GM19397 (cell line): ENCODE measurements at regions not wholly inside any gene's neighbourhood (a gene's known extent, or its start where the extent isn't known, plus 50 kb on each side); places are given as distances from the start of the nearest gene placed in this dataset.

ENCODE experiments used
- ATAC-seq: cut with Tn5 transposase; IDR thresholded peaks from one replicate; pipeline ENCODE4 v1.9.1; 2021; ENCODE audit warnings: mild to moderate bottlenecking, moderate library complexity; ENCODE audit not compliant: unreplicated experiment

DNA sequence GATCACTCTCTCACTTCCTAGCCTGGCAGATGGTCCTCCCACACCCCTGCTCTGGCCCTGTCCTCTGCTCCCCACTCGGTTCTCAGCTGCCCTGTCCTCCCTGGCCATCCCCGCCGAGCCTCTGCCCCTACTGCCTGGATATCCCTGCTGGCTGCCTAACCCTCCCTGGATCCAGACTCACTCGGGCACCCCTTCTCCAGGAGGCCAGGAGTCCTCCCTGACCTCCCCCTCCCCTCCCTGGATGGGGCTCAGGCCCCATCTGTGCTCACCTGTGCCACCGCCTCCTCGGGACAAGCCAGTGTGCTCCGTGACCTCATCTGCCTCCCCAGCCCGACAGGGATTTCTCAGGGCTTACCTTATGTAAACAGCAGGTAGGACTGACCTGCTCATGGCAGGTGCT is 406.1 kb downstream of the TCERG1L start:
- ATAC-seq: no peak

DNA sequence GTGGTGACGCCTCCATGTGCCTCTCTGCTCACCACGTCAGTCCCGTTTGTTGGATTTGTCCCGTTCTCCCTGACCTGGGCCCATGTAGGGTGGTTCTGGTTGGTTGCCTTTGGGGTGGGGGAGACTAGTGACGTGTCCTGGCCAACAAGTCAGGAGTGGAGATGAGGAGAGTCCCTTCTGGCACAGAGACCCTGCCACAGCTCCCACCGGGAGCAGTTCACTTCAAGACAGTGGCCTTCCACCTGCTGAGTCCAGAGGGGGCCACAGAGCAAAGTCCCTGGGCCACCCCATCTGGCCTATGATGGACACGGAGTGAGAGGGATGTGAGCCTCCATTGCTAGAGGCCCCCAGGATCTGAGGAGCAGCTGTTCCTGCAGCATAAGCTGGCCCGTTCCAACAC is 405.6 kb downstream of the TCERG1L start:
- ATAC-seq: no peak

DNA sequence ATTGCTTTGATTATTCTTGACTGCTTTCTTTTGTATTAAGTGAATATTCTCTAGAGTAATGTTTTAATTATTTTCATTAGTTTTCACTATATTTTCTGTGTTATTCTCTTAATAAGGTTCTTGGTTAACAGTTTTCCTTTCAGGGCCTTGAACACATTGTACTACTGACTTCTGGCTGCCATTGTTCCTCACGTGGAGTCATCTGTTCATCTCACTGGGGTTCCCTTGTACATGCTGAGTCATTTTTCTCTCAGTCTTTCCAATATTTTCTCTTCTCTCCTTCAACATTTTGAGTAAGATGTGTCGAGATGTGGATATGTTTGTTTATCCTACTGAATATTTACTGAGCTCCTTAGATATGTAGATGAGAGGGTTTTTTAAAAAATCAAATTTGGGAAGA is 400.7 kb downstream of the TCERG1L start:
- no peak for ATAC-seq

GRCh38 chr10:130913844-130914243 is 397.7 kb downstream of the TCERG1L start:
- no peak for ATAC-seq

GRCh38 chr10:130914367-130914766 is 397.2 kb downstream of the TCERG1L start:
- no peak for ATAC-seq

DNA sequence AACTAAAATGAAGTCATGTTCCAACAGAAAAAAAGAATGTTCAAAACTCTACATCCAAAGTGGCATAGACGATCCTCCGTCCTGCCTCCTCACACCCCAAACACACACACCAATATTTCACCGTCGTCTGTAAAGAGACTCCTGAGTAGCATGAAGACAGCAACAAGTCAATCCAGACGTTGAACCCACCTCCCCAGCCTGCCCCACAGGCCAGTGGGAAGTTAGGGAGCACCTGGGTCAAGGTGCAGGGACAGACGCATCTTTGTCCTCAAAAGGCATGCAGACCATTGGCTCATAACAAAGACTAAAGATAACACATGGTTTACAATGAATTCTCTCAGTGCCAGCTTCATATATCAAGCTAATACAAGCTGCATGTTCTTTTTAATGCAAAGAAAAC is 396.5 kb downstream of the TCERG1L start:
- no peak for ATAC-seq

GRCh38 chr10:130921461-130921860 is 390.1 kb downstream of the TCERG1L start:
- no peak for ATAC-seq

GRCh38 chr10:130921911-130922440 is 389.5 kb downstream of the TCERG1L start:
- no peak for ATAC-seq

- no peak for ATAC-seq
These were observed 387.9 kb downstream of the TCERG1L start for GRCh38 chr10:130923596-130923995.

DNA sequence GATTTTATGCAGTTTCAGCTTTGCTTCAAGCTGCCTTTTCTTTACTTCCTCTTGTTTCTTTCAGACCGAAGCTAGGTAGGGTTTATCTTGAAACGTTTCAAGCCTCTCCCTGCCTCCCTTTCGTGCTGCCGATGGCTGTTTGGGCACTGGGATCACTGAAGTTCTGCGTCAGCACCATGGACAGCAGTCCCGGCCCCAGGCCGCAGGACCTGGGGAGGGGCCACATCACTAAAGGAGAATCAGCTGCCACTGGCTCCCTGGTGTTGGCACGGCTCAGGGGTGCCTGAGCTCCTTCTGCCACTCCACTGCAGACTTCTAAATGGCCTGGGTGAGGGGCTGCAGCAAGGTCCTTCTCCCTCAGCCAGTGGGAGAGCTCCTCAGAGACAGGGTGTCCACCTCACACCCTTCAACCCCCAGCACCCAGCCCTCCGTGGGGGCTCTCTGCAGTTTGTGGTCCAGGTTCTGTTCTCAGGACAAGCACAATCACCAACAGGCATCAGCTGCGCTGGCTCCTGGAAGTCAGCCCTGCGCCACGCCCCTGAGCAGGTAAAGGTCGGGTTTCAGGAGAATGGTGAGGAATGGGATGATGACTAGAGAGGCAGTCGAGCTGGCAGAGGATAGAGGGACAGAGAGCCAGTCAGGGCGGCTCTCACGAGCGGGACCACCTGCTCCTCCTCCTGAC is 387.2 kb downstream of the TCERG1L start:
- no peak for ATAC-seq

DNA sequence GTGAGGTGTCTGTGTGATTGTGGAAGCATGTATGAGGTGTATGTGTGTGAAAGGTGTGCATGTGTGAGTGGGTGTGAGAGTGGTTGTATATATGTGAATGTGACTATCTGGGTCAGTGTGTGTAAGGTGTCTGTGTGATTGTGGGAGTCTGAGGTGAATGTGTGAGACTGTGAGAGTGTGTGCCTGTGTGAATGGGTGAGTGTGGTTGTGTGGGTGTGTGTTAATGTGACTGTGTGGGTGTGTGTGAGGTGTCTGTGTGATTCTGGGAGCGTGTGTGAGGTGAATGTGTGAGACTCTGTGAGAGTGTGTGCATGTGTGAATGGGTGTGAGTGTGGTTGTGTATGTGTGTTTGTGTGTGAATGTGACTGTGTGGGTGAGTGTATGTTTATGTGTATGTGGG is 385.1 kb downstream of the TCERG1L start:
- ATAC-seq: no peak

GRCh38 chr10:130927157-130927556 is 384.4 kb downstream of the TCERG1L start:
- no peak for ATAC-seq

GRCh38 chr10:130928306-130928705 is 383.2 kb downstream of the TCERG1L start:
- ATAC-seq: no peak

GRCh38 chr10:130929422-130930325 is 381.8 kb downstream of the TCERG1L start:
- no peak for ATAC-seq

DNA sequence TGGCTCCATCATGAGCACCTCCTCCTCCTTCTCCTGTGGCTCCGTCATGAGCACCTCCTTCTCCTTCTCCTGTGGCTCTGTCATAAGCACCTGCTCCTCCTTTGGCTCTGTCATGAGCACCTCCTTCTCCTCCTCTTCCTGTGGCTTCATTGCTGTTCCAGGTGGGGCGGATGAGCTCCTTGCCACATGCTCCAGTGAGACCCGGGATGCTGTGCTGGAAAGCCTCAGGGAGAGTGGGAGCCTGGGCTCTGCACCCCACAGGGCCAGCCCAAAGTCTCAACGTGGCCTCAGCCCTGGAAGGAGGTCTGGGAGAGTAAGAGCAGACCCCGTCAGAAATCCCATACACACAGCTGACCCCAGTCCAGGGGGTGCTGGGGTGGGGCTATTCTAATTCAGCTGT is 380.7 kb downstream of the TCERG1L start:
- no peak for ATAC-seq

DNA sequence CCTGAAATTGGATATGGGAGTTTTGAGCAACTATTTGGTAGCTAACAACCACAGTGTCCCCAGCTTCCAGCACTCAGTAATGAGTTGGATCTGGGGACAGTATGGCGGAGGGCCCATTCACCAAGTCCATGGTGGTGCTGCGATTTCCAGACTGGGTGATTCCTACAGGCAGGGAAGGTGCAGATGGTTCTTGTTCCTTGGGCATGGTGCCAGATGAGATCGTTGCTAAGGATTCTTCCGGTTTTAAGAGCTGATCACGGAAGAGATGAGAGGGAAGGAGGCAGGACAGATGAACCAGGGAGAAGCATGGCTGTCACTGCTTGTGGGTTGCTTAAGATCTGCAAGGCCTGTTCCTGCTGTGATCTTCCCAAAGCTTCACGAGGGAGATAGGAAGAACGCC is 380.3 kb downstream of the TCERG1L start:
- no peak for ATAC-seq

DNA sequence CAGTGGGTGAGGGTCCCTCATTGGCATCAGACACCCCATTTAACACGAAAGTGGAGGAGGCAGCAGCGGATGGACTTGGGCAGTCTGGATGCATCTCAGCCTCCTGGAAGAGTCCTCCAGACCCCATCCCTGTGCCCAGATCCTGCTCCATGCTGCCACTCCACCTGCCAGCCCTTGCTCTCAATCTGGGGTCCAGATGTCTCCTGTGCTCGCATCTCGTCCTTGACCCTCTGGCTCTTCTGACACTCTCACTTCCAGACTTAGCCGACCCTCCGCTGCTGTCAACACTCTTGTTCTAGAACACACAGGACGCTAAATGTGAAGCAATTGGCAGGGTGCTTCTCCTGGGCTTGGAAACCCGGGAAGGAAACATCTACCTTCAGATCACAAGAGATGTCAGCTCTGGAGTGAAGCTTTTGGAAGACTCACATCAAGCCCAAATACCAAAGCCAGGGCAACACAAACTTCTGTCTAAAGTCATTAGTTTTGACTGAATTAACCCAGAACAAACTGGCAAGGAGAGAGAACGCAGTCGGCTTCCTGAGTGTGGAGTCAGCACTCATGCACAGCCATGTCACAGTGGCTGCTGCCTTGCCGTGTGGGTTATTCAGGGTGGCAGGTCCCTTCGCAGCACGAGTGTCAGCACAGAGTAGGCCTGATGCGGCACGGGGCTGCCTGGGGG is 379.1 kb downstream of the TCERG1L start:
- no peak for ATAC-seq

DNA sequence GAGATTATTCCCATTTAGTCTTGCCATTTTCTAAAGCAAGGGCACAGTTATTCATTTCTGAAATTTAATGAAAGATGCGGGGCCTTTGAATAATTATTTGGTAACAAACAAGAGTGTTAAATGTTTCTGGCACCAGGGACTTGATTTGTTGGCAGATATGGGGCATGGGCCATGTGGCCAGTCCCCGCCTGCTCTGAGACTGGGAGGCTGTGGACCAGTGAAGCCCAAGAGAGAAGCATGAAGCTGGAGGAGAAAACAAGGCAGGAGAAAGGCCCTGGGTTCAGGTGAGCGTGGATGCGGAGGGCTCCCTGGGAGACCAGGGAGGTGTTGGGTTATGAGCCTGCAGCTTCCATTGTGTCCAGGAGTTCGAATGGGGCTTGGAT is 378.5 kb downstream of the TCERG1L start:
- no peak for ATAC-seq

DNA sequence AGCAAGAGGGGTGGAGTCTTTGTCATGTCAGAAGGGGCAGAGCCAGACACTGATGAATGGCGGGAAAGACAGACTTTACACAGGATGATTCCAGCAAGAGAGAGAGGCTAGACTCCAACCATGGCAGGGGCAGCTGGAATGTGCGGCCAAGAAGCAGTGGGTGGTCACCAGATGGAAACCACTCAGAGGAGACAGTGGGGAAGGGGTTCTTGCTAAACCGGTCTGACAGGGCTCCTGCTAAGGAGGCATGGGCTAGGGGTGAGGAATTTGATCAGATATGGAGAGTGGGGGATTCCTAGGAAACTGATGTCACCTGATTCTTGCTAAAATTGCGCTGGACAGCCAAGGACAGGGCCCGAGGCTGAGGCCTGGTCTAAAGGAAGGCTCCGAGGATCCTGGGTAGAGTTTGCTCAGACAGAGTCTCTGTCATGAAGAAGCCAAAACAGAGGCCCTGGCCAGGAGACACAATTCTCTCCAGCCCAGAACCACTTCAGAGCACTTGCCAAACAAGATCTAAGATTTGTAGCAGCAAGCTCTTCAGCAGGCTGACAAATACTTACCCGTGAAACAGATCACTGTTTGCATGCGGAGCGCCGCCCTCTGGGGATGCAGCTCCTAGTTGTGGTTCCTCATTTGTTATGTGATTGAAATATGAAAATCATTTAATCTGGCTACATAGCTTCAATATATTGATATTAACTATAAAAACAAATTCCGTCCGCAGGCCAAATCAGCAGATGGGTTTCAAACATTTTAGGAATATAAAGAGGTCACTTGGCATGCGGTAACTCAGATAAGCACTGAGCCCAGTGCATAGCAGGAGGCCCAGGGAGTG is 377.0 kb downstream of the TCERG1L start:
- ATAC-seq: no peak

GRCh38 chr10:130935128-130935439 is 376.4 kb downstream of the TCERG1L start:
- no peak for ATAC-seq
